ENCODE measurements at regions not wholly inside any gene's neighbourhood (a gene's known extent, or its start where the extent isn't known, plus 50 kb on each side); places are given as distances from the start of the nearest gene placed in this dataset.
"Not testable (repeated sequence)": the region's sequence is repeated elsewhere in the genome, so short reads cannot be mapped to it uniquely, and the experiment has no call there.

- Histone ChIP-seq H3K27ac (no peak overlapping the region), H3K4me3 (no peak overlapping the region), H3K9me3 (no peaks in the 10 kb centered on the region), H3K36me3 (no peaks in the 10 kb centered on the region), H3K4me1 (no peaks in the 10 kb centered on the region), H3K27me3 (no peaks in the 10 kb centered on the region)
- TF ChIP-seq, protein P1, sequence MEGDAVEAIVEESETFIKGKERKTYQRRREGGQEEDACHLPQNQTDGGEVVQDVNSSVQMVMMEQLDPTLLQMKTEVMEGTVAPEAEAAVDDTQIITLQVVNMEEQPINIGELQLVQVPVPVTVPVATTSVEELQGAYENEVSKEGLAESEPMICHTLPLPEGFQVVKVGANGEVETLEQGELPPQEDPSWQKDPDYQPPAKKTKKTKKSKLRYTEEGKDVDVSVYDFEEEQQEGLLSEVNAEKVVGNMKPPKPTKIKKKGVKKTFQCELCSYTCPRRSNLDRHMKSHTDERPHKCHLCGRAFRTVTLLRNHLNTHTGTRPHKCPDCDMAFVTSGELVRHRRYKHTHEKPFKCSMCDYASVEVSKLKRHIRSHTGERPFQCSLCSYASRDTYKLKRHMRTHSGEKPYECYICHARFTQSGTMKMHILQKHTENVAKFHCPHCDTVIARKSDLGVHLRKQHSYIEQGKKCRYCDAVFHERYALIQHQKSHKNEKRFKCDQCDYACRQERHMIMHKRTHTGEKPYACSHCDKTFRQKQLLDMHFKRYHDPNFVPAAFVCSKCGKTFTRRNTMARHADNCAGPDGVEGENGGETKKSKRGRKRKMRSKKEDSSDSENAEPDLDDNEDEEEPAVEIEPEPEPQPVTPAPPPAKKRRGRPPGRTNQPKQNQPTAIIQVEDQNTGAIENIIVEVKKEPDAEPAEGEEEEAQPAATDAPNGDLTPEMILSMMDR (IDR thresholded peaks at IDR 0.05), result no peak
- TF ChIP-seq POLR2AphosphoS5 (IDR thresholded peaks at IDR 0.05), result no peak
- TF ChIP-seq POLR2A (IDR thresholded peaks at IDR 0.05), result no peak
- no peak for DNase-seq (ENCODE audit: low spot score in 2 of 2)
- intact Hi-C loops (cut with DNase I; ENCODE audit: low total_unique reads), result no loop called here
Measured at GRCh38 chr4:132694775-132695174, 454.3 kb upstream of the PCDH10 start.

- intact Hi-C loops (cut with DNase I; ENCODE audit: low total_unique reads); H3K27me3 ChIP-seq; H3K27ac ChIP-seq; H3K9me3 ChIP-seq; H3K4me3 ChIP-seq; H3K4me1 ChIP-seq; DNase-seq (ENCODE audit: low spot score in 2 of 2); H3K36me3 ChIP-seq: not testable (repeated sequence)
Measured at GRCh38 chr4:132697505-132697904, 451.6 kb upstream of the PCDH10 start.

DNA sequence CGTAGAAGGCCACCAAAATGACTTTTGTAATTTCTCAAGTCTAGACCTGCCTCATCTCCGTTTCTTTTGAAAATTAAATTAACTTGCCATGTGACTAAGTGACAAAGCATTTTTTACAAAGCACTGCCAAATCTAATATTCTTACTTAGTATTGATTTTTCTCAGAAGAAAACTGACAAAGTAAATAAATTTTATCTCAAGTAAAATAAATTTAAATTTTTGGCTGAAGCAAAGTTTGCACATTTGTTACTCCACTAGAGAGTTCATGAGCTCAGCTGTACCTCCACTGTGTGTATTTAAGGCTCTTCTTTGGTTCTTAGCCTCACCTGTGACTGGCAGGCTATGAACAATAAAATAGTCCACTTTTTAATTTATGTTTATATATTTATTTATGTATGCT is 441.1 kb upstream of the PCDH10 start:
- Histone ChIP-seq H3K27ac (no peak overlapping the region), H3K4me1 (no peaks in the 10 kb centered on the region), H3K36me3 (no peaks in the 10 kb centered on the region), H3K9me3 (no peaks in the 10 kb centered on the region), H3K4me3 (no peak overlapping the region), H3K27me3 (no peaks in the 10 kb centered on the region)
- no peak for TF ChIP-seq POLR2A (IDR thresholded peaks at IDR 0.05)
- no peak for TF ChIP-seq POLR2AphosphoS5 (IDR thresholded peaks at IDR 0.05)
- TF ChIP-seq, protein P1 (IDR thresholded peaks at IDR 0.05), result no peak
- no peak for DNase-seq (ENCODE audit: low spot score in 2 of 2)
- intact Hi-C loops (cut with DNase I; ENCODE audit: low total_unique reads), result no loop called here

GRCh38 chr4:132709056-132709455 is 440.0 kb upstream of the PCDH10 start:
- Histone ChIP-seq H3K27me3 (no peaks in the 10 kb centered on the region), H3K4me1 (no peaks in the 10 kb centered on the region), H3K4me3 (no peak overlapping the region), H3K36me3 (no peaks in the 10 kb centered on the region), H3K9me3 (no peaks in the 10 kb centered on the region), H3K27ac (no peak overlapping the region)
- intact Hi-C loops (cut with DNase I; ENCODE audit: low total_unique reads), result no loop called here
- DNase-seq (ENCODE audit: low spot score in 2 of 2), result no peak
- TF ChIP-seq POLR2A (IDR thresholded peaks at IDR 0.05) (no peak), POLR2AphosphoS5 (IDR thresholded peaks at IDR 0.05) (no peak)
- TF ChIP-seq, protein P1 (IDR thresholded peaks at IDR 0.05), result no peak

DNA sequence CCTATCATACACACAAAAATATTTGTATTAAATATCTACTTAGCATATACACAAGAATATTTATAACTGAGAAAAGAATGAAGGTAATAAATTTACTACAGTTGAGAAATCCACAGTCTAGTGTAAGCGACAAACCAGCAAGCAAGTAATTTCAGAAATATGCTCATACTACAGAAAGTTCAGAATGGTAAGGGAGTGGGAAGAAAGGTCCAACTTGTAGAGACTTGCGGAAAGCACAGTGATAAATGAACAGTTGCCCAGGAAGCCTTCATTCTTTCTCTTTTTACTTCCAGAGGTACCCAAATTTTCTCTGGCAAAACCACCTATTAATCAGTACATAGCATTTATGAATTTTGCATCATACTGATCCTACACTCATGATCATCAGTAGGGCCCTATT is 438.1 kb upstream of the PCDH10 start:
- TF ChIP-seq POLR2A (IDR thresholded peaks at IDR 0.05) (no peak), POLR2AphosphoS5 (IDR thresholded peaks at IDR 0.05) (no peak)
- TF ChIP-seq, protein P1 (IDR thresholded peaks at IDR 0.05), result no peak
- Histone ChIP-seq H3K9me3 (no peaks in the 10 kb centered on the region), H3K27ac (no peak overlapping the region), H3K4me3 (no peak overlapping the region), H3K4me1 (no peaks in the 10 kb centered on the region), H3K27me3 (no peaks in the 10 kb centered on the region), H3K36me3 (no peaks in the 10 kb centered on the region)
- DNase-seq (ENCODE audit: low spot score in 2 of 2), result no peak
- intact Hi-C loops (cut with DNase I; ENCODE audit: low total_unique reads), result no loop called here

- intact Hi-C loops (cut with DNase I; ENCODE audit: low total_unique reads), result no loop called here
- H3K9me3 ChIP-seq, result no peaks in the 10 kb centered on the region
- no peak for DNase-seq (ENCODE audit: low spot score in 2 of 2)
- H3K27ac ChIP-seq, result no peak overlapping the region
- H3K36me3 ChIP-seq, result no peaks in the 10 kb centered on the region
- H3K27me3 ChIP-seq, result no peaks in the 10 kb centered on the region
- no peak overlapping the region for H3K4me3 ChIP-seq
- TF ChIP-seq, protein P1 (IDR thresholded peaks at IDR 0.05), result no peak
- no peak for TF ChIP-seq POLR2AphosphoS5 (IDR thresholded peaks at IDR 0.05)
- TF ChIP-seq POLR2A (IDR thresholded peaks at IDR 0.05), result no peak
- no peaks in the 10 kb centered on the region for H3K4me1 ChIP-seq
Measured at GRCh38 chr4:132737344-132737743, 411.8 kb upstream of the PCDH10 start.

Data from breast epithelium (tissue), 4 donors.